ENCODE measurements at regions not wholly inside any gene's neighbourhood (a gene's known extent, or its start where the extent isn't known, plus 50 kb on each side); places are given as distances from the start of the nearest gene placed in this dataset.

- TF ChIP-seq CTCF (IDR thresholded peaks at IDR 0.05) (no peak), EZH2 (IDR thresholded peaks at IDR 0.05) (no peak), EZH2phosphoT487 (IDR thresholded peaks at IDR 0.05) (no peak)
Measured at GRCh38 chr11:23480736-23481135, 620.5 kb upstream of the CCDC179 start.

Measured in neural progenitor cell (in vitro differentiated cells).